Adrenal gland (tissue), 9 donors: ENCODE measurements at regions not wholly inside any gene's neighbourhood (a gene's known extent, or its start where the extent isn't known, plus 50 kb on each side); places are given as distances from the start of the nearest gene placed in this dataset.

Source experiments
- DNase-seq, 7 donors: peaks; one replicate each; pipeline ENCODE4 v3.0.0-alpha.2; 2019 to 2020
- H3K27ac ChIP-seq, 5 donors: fragments of 200-600 bp; sonication (generic) in 4 of 5; 1 replicate in 3 of 5; 2 replicates in 2 of 5; pipeline versions ENCODE4 v1.5.1 to v1.8.0; 2016 to 2020; ENCODE audit warnings: mild to moderate bottlenecking in 1 of 5
- H3K27me3 ChIP-seq: fragments of 200-600 bp; 2 replicates; pipeline ENCODE4 v1.8.0; 2021
- H3K36me3 ChIP-seq, 2 donors: fragments of 200-600 bp; replicated peaks in 1 of 2; 1 replicate in 1 of 2; 2 replicates in 1 of 2; pipeline versions ENCODE4 v1.5.1 to v1.8.0; 2018 to 2022
- H3K4me1 ChIP-seq, 2 donors: fragments of 200-600 bp; replicated peaks in 1 of 2; 1 replicate in 1 of 2; 2 replicates in 1 of 2; pipeline versions ENCODE4 v1.5.1 to v1.8.0; 2018 to 2021
- H3K4me3 ChIP-seq, 4 donors: fragments of 200-600 bp; sonication (generic) in 3 of 4; one replicate each; pipeline ENCODE4 v1.5.1; 2016 to 2018
- H3K9me3 ChIP-seq, 3 donors: fragments of 200-600 bp; sonication (generic) in 1 of 3; replicated peaks in 1 of 3; 1 replicate in 2 of 3; 2 replicates in 1 of 3; pipeline versions ENCODE4 v1.5.1 to v1.8.0; 2016 to 2021
- CTCF ChIP-seq, 6 experiments: fragments of 450-650 bp in 4 of 6; fragments of 200-600 bp in 2 of 6; sonication (generic) in 1 of 6; IDR thresholded peaks; 1 replicate in 5 of 6; 2 replicates in 1 of 6; pipeline versions ENCODE4 v1.5.1 to v1.8.0; 2016 to 2021; ENCODE audit warnings: antibody characterized with exemption in 6 of 6, mild to moderate bottlenecking in 2 of 6, moderate library complexity in 1 of 6
- POLR2A ChIP-seq, 2 donors: fragments of 450-650 bp; IDR thresholded peaks; one replicate each; pipeline ENCODE4 v1.6.1; 2017; ENCODE audit warnings: antibody characterized with exemption in 2 of 2, mild to moderate bottlenecking in 2 of 2, moderate library complexity in 1 of 2
- WGBS, 4 donors: extraction: QIAGEN DNeasy Blood & Tissue Kit in 2 of 4; methylation state at CpG; one replicate each; pipeline versions ENCODE4 v1.1.5 to v1.1.7; 2013 to 2017; 5-methylcytosine and 5-hydroxymethylcytosine counted together
- intact Hi-C, 2 donors: fragments of 100-400 bp; cut with DNase I; formaldehyde crosslinking; loops; one replicate each; pipeline versions ENCODE4 v1.14.1 to v1.15.0; 2022 to 2023
- donor health status: healthy with polysubstance abuse.
- donor health status: Bipolar disorder and iron deficiency.
- donor health status: DM: yes; HTN: yes; CAD: no.
- donor health status: DM: no; HTN: no; CAD: no.
- donor health status: DM: no; HTN: no; CAD: no.

DNA sequence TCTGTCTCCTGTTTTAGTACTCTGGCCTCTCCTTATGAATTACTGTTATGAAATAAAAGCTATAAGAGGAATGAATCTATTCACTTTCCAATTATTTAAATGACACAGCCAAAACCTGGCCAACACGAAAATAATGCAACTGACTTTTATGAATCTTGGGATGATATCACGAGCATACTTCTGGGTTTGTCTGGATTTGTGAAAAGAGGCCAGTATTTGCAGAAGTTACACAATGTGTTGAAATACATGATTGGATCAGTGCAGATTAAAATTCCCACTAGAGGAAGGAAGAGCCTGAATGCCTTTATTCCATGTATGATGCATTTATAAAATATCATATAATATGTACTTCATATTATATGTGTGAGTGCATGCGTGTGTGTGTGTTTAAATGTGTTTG, 418.2 kb downstream of the GRB14 start:
- 60 to 70% (median 65%) methylated on average over 3 of the region's 3 CpGs for WGBS, 4 donors
- no peak overlapping the region for H3K27ac ChIP-seq
- TF ChIP-seq CTCF (IDR thresholded peaks at IDR 0.05), result no peak
- TF ChIP-seq POLR2A (IDR thresholded peaks at IDR 0.05), result no peak
- intact Hi-C loops, result no loop called here
- DNase-seq, result no peak
- no peaks in the 10 kb centered on the region for H3K36me3 ChIP-seq
- H3K27me3 ChIP-seq, result no peaks in the 10 kb centered on the region
- H3K4me1 ChIP-seq, result no peaks in the 10 kb centered on the region
- no peak overlapping the region for H3K4me3 ChIP-seq
- no peaks in the 10 kb centered on the region for H3K9me3 ChIP-seq

- H3K36me3 ChIP-seq, result no peaks in the 10 kb centered on the region
- 47 to 68% (median 55%) methylated on average over 1 of the region's 1 CpG for WGBS, 4 donors
- H3K27me3 ChIP-seq, result no peaks in the 10 kb centered on the region
- H3K9me3 ChIP-seq, result no peaks in the 10 kb centered on the region
- H3K27ac ChIP-seq, result no peak overlapping the region
- no peak overlapping the region for H3K4me3 ChIP-seq
- no peak for DNase-seq
- TF ChIP-seq CTCF (IDR thresholded peaks at IDR 0.05), result no peak
- TF ChIP-seq POLR2A (IDR thresholded peaks at IDR 0.05), result no peak
- H3K4me1 ChIP-seq, result no peaks in the 10 kb centered on the region
- intact Hi-C loops, result no loop called here
Measured at GRCh38 chr2:164198256-164198655, 423.0 kb downstream of the GRB14 start.

- no peak for DNase-seq
- Histone ChIP-seq H3K27me3 (no peaks in the 10 kb centered on the region), H3K4me3 (no peak overlapping the region), H3K4me1 (no peaks in the 10 kb centered on the region), H3K27ac (no peak overlapping the region), H3K9me3 (no peaks in the 10 kb centered on the region), H3K36me3 (no peaks in the 10 kb centered on the region)
- intact Hi-C loops, result no loop called here
- 30 to 50% (median 37%) methylated on average over 4 of the region's 4 CpGs for WGBS, 4 donors
- TF ChIP-seq POLR2A (IDR thresholded peaks at IDR 0.05) (no peak), CTCF (IDR thresholded peaks at IDR 0.05) (no peak)
Measured at GRCh38 chr2:164190700-164191099, 430.6 kb downstream of the GRB14 start.

DNA sequence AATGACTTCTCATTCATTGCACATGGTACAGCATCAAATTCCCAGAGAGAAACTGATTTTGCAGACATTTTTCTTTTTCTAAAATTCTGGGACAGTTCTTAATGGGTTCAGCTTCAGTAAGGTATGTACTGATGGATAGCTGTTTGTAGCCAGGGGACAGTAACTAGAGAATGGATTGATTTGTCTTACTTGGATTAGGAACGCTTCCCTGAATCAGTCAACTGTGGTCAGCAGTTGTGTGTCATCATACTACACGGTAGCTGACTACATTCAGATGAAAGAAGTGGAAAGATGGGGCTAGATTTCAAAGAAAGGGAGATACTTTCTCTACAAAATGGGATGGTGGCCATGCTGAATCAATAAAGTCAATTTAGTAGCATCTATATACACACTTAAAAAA, 431.4 kb downstream of the GRB14 start:
- Histone ChIP-seq H3K4me3 (no peak overlapping the region), H3K4me1 (no peaks in the 10 kb centered on the region), H3K9me3 (no peaks in the 10 kb centered on the region), H3K27ac (no peak overlapping the region), H3K36me3 (no peaks in the 10 kb centered on the region), H3K27me3 (no peaks in the 10 kb centered on the region)
- TF ChIP-seq POLR2A (IDR thresholded peaks at IDR 0.05) (no peak), CTCF (IDR thresholded peaks at IDR 0.05) (no peak)
- 72 to 81% (median 77%) methylated on average over 2 of the region's 2 CpGs for WGBS, 4 donors
- no peak for DNase-seq
- intact Hi-C loops, result no loop called here
